IPS-18a (cell line): ENCODE measurements at regions not wholly inside any gene's neighbourhood (a gene's known extent, or its start where the extent isn't known, plus 50 kb on each side); places are given as distances from the start of the nearest gene placed in this dataset.
"Not testable (repeated sequence)": the region's sequence is repeated elsewhere in the genome, so short reads cannot be mapped to it uniquely, and the experiment has no call there.

ENCODE experiments used
- H3K27ac ChIP-seq: one replicate; pipeline ENCODE4 v1.5.1; 2013; ENCODE audit warnings: low read length
- H3K27me3 ChIP-seq: one replicate; pipeline ENCODE4 v1.6.1; 2013; ENCODE audit warnings: mild to moderate bottlenecking, low read length; ENCODE audit not compliant: control insufficient read depth, insufficient read depth
- H3K36me3 ChIP-seq: one replicate; pipeline ENCODE4 v1.6.1; 2013; ENCODE audit warnings: low read depth, low read length; ENCODE audit not compliant: control insufficient read depth
- H3K4me1 ChIP-seq: one replicate; pipeline ENCODE4 v1.6.1; 2013; ENCODE audit warnings: low read depth, low read length; ENCODE audit not compliant: control insufficient read depth
- H3K4me3 ChIP-seq: one replicate; pipeline ENCODE4 v1.5.1; 2013; ENCODE audit warnings: low read length
- H3K9ac ChIP-seq: one replicate; pipeline ENCODE4 v1.6.1; 2013; ENCODE audit warnings: mild to moderate bottlenecking, low read length, moderate library complexity
- H3K9me3 ChIP-seq: one replicate; pipeline ENCODE4 v1.6.1; 2013; ENCODE audit warnings: low read depth, low read length; ENCODE audit not compliant: control insufficient read depth

- Histone ChIP-seq H3K27me3 (no peaks in the 10 kb centered on the region), H3K9me3 (no peaks in the 10 kb centered on the region), H3K4me1 (no peaks in the 10 kb centered on the region), H3K4me3 (no peak overlapping the region), H3K9ac (no peak overlapping the region), H3K27ac (no peak overlapping the region), H3K36me3 (no peaks in the 10 kb centered on the region)
Measured at GRCh38 chr20:41747226-41747625, 129.0 kb upstream of the CHD6 start.

GRCh38 chr20:41746635-41747034 lies 128.5 kb upstream of the CHD6 start:
- Histone ChIP-seq H3K4me1 (no peaks in the 10 kb centered on the region), H3K27me3 (no peaks in the 10 kb centered on the region), H3K4me3 (no peak overlapping the region), H3K9ac (no peak overlapping the region), H3K9me3 (no peaks in the 10 kb centered on the region), H3K36me3 (no peaks in the 10 kb centered on the region), H3K27ac (no peak overlapping the region)

- Histone ChIP-seq H3K27ac (no peak overlapping the region), H3K4me1 (no peaks in the 10 kb centered on the region), H3K27me3 (no peaks in the 10 kb centered on the region), H3K4me3 (no peak overlapping the region), H3K9ac (no peak overlapping the region), H3K9me3 (no peaks in the 10 kb centered on the region), H3K36me3 (no peaks in the 10 kb centered on the region)
Measured at GRCh38 chr20:41738604-41739206, 120.5 kb upstream of the CHD6 start.

- H3K9ac ChIP-seq, result no peak overlapping the region
- H3K36me3 ChIP-seq, result no peaks in the 10 kb centered on the region
- H3K27ac ChIP-seq, result no peak overlapping the region
- H3K4me1 ChIP-seq, result no peaks in the 10 kb centered on the region
- H3K4me3 ChIP-seq, result no peak overlapping the region
- no peaks in the 10 kb centered on the region for H3K9me3 ChIP-seq
- H3K27me3 ChIP-seq, result no peaks in the 10 kb centered on the region
Measured at GRCh38 chr20:41735949-41736348, 117.8 kb upstream of the CHD6 start.

- Histone ChIP-seq H3K9me3 (no peaks in the 10 kb centered on the region), H3K4me3 (no peak overlapping the region), H3K9ac (no peak overlapping the region), H3K36me3 (no peaks in the 10 kb centered on the region), H3K4me1 (no peaks in the 10 kb centered on the region), H3K27ac (no peak overlapping the region), H3K27me3 (no peaks in the 10 kb centered on the region)
Measured at GRCh38 chr20:41734506-41734945, 116.3 kb upstream of the CHD6 start.

GRCh38 chr20:41733151-41733550 lies 115.0 kb upstream of the CHD6 start:
- H3K36me3 ChIP-seq, result no peaks in the 10 kb centered on the region
- no peak overlapping the region for H3K4me3 ChIP-seq
- H3K9ac ChIP-seq, result no peak overlapping the region
- no peaks in the 10 kb centered on the region for H3K4me1 ChIP-seq
- no peak overlapping the region for H3K27ac ChIP-seq
- no peaks in the 10 kb centered on the region for H3K9me3 ChIP-seq
- H3K27me3 ChIP-seq, result no peaks in the 10 kb centered on the region

GRCh38 chr20:41731198-41731597 lies 113.0 kb upstream of the CHD6 start:
- H3K9me3 ChIP-seq, H3K4me3 ChIP-seq, H3K27ac ChIP-seq, H3K27me3 ChIP-seq, H3K9ac ChIP-seq, H3K36me3 ChIP-seq, H3K4me1 ChIP-seq: not testable (repeated sequence)

GRCh38 chr20:41727681-41728080 lies 109.5 kb upstream of the CHD6 start:
- H3K9me3 ChIP-seq, H3K4me3 ChIP-seq, H3K27me3 ChIP-seq, H3K36me3 ChIP-seq, H3K9ac ChIP-seq, H3K27ac ChIP-seq, H3K4me1 ChIP-seq: not testable (repeated sequence)

- Histone ChIP-seq H3K4me3 (no peak overlapping the region), H3K27ac (no peak overlapping the region), H3K4me1 (no peaks in the 10 kb centered on the region), H3K27me3 (no peaks in the 10 kb centered on the region), H3K9me3 (no peaks in the 10 kb centered on the region), H3K36me3 (no peaks in the 10 kb centered on the region), H3K9ac (no peak overlapping the region)
Measured at GRCh38 chr20:41726727-41727126, 108.5 kb upstream of the CHD6 start.

GRCh38 chr20:41719151-41719550 lies 101.0 kb upstream of the CHD6 start:
- Histone ChIP-seq H3K9ac (no peak overlapping the region), H3K27me3 (no peaks in the 10 kb centered on the region), H3K9me3 (no peaks in the 10 kb centered on the region), H3K4me3 (no peak overlapping the region), H3K27ac (no peak overlapping the region), H3K36me3 (no peaks in the 10 kb centered on the region), H3K4me1 (no peaks in the 10 kb centered on the region)

GRCh38 chr20:41717483-41717882 lies 99.3 kb upstream of the CHD6 start:
- H3K9me3 ChIP-seq, result no peaks in the 10 kb centered on the region
- H3K36me3 ChIP-seq, result no peaks in the 10 kb centered on the region
- H3K9ac ChIP-seq, result no peak overlapping the region
- no peaks in the 10 kb centered on the region for H3K4me1 ChIP-seq
- H3K4me3 ChIP-seq, result no peak overlapping the region
- H3K27ac ChIP-seq, result no peak overlapping the region
- no peaks in the 10 kb centered on the region for H3K27me3 ChIP-seq

GRCh38 chr20:41716911-41717310 lies 98.7 kb upstream of the CHD6 start:
- Histone ChIP-seq H3K36me3 (no peaks in the 10 kb centered on the region), H3K4me3 (no peak overlapping the region), H3K4me1 (no peaks in the 10 kb centered on the region), H3K27ac (no peak overlapping the region), H3K27me3 (no peaks in the 10 kb centered on the region), H3K9me3 (no peaks in the 10 kb centered on the region), H3K9ac (no peak overlapping the region)
